ENCODE measurements at regions not wholly inside any gene's neighbourhood (a gene's known extent, or its start where the extent isn't known, plus 50 kb on each side); places are given as distances from the start of the nearest gene placed in this dataset.
"Not testable (repeated sequence)": the region's sequence is repeated elsewhere in the genome, so short reads cannot be mapped to it uniquely, and the experiment has no call there.

GRCh38 chr15:98085003-98085639, 124.6 kb downstream of the ARRDC4 start:
- intact Hi-C loops (cut with micrococcal nuclease), result loop anchor here (1.0 kb wide), 2 partner anchors 93 to 176 kb away; no protein-coding TSS in a partner anchor

DNA sequence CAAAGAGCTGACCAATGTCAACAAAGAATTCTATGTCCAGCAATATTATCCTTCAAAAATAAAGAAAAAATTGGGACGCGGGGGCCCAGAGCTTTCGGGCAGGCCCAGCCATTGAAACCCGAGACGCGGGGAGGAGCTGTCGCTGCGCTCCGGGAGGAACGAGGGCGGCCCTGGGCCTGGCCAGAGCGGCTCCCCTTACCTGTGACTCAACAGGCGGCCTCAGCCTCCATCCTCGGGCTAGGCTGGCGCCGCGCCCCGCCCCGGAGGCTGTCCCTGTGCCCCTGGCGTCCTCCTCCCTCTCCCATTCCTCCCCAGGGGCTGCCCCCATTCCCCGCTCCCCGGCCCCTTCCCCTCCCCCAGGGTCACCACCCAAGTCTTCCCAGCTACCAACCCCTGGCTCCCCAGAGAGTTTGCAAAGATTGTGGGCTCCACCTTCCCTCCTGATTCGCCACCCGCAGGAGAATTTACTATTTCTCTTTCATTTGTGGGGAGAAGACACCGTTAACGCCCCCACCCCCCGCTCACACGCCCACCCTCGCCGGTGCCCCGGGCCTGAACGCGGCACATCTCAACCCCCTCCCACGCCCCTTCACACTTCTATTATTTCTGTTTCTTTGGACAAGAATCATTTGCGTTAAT, 127.9 kb downstream of the ARRDC4 start:
- intact Hi-C loops (cut with micrococcal nuclease), result not testable (repeated sequence)

DNA sequence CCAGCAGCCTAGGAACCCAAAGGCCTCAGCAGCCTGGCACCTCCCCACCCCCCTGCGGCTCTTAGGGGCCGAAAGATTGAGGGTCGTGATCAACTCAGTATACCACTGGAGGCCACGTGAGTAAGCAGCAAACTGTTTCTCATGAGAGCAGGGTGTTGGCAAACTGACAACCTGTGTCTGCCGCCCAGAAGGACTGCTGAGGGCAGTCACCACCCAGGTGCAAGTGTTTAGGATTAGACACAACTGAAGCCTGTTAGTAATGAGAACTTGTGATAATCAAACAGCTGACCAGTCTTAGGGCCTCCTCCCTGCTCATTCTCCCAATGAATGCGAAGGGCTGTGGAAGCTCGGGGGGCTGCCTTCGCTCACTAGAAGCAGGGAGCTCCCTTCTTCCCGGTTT, 128.8 kb downstream of the ARRDC4 start:
- intact Hi-C loops (cut with micrococcal nuclease), result not testable (repeated sequence)

GRCh38 chr15:98097986-98098385, 137.5 kb downstream of the ARRDC4 start:
- intact Hi-C loops (cut with micrococcal nuclease), result not testable (repeated sequence)

DNA sequence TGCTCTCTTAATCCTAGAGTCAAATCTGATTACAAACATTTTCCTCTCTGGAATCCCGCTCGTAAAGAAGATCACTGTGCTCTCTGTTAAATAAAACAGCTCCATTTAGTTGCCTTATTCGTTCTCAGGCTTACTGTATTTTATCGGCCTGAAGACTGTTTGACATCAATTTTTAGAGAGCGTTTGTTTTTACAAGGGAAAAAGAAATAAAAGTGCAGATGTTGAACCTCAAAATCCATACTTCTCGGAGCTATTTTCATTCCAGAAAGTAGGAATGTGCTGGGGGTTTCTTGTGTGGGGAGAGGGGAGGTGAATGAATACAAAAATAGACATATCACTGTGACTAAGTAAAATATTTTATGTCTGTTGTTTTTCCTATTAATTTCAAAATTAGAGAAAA, 140.1 kb downstream of the ARRDC4 start:
- intact Hi-C loops (cut with micrococcal nuclease), result not testable (repeated sequence)

DNA sequence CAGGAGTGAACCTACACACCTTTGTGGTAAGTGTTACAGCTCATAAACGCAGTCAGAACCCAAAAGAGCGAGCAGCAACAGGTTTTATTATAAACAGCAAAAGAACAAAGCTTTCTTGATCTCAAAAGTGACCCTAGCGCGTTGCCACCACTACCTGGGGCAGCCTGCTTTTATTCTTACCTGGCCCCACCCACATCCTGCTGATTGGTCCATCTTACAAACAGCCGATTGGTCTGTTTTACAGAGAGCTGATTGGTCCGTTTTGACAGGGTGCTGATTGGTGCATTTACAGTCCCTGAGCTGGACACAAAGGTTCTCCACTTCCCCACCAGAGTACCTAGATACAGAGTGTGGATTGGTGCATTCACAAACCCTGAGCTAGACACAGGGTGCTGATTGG, 143.1 kb downstream of the ARRDC4 start:
- intact Hi-C loops (cut with micrococcal nuclease), result no loop called here

DNA sequence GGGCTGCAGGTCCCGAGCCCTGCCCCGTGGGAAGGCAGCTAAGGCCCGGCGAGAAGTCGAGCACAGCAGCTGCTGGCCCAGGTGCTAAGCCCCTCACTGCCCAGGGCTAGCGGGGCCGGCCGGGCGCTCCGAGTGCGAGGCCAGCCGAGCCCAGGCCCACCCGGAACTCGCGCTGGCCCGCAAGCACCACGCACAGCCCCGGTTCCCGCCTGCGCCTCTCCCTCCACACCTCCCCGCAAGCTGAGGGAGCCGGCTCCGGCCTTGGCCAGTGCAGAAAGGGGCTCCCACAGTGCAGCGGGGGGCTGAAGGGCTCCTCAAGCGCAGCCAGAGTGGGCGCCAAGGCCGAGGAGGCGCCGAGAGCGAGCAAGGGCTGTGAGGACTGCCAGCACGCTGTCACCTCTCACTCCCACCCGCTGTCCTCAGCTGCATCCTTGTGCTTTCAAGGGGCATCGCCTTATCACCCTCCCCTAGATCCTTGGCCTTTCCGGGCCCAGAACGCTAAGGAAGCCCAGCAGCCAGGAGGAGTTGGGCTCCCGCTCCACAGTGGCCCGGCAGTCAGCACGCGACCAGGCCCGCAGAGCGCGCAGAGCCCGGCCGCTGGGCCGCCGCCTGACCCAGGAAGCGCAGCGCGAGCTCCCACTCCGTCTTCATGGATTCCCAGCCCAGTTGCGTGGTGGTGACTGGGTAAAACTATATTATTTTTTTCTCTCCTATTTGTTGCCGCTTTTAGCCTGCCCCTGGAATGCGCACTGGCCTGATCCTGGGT, 144.1 kb downstream of the ARRDC4 start:
- intact Hi-C loops (cut with micrococcal nuclease), result not testable (repeated sequence)

DNA sequence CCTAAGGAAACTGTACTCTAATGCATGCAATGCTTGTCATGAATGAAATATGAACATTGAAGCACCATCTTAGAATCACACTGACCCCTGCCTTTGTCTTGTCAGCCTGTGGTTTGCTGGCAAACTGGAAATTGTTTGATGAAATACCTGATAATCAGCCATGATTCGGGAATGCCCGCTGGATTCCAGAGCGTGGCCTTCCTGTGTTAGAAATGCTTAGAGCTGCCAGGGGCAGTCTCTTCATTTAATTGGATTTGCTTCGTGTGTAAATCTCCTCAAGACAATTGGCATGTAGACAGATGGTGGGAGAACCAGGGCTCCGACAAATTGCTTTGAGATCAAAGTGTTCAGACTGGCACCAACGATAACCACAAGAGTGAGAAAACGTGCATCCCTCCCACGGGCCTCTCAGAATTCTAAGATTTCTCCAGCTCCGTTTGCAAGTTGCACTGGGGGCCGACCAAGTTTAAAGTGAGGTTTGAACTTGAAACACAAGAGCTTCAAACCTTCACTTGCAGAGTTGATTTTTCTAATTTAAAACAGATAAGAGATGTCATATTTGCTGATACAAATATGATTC, 146.2 kb downstream of the ARRDC4 start:
- intact Hi-C loops (cut with micrococcal nuclease), result not testable (repeated sequence)

DNA sequence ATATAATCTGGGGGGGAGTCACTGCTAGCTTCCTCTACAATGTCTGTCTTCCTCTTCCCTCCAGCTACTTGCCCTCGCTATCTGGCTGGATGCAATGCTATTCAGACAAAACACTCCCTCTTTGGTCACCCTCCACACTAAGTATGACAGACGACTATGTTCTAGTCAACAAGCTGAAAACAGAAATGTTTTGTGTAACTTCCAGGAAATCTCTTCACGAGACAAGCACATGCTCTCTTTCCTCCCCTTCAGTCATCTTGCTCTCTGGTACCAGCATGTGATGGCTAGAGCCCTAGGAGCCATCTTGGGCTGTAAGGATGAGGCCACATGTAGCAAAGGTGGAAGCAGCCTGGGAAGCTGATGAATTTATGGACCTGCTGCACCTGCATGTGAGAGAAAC, 151.3 kb downstream of the ARRDC4 start:
- intact Hi-C loops (cut with micrococcal nuclease), result no loop called here

GRCh38 chr15:98113327-98113726, 152.8 kb downstream of the ARRDC4 start:
- intact Hi-C loops (cut with micrococcal nuclease), result no loop called here

DNA sequence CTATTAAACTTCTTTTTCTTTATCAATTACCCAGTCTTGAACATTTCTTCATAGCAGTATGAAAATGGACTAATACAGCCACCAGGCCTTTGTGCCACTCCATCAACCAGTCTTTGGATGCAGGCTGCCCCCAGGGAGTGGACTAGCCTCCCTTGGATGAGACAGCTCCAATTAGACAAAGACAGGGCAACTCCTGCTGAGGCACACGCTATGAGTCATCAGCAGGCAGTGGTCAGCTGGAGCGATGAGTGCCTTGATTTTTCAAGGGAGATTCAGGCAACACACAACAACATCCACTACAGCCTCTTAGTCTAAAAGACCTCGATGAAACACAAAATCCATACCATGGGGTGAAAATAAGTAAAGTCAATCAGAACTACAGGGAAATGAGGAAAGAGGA, 160.1 kb downstream of the ARRDC4 start:
- intact Hi-C loops (cut with micrococcal nuclease), result no loop called here

DNA sequence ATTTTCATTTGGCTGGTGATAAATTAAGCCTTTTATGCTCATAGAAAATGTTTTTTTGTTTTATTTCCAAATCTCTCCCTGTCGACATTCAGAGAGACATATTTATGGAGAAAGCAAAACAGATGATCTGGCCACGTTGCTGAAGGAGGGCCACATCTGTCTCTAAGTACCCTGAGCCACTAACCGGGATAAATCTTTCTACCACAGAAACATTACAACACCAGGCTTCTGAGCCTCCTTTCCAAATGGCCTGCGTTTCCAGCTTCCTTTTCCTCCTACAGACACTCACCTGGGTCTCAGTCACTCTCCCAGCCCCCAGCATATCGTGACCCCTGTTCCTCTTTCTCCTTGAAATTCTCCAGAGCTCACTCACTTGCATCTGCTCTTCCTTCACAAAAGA, 161.0 kb downstream of the ARRDC4 start:
- intact Hi-C loops (cut with micrococcal nuclease), result no loop called here

DNA sequence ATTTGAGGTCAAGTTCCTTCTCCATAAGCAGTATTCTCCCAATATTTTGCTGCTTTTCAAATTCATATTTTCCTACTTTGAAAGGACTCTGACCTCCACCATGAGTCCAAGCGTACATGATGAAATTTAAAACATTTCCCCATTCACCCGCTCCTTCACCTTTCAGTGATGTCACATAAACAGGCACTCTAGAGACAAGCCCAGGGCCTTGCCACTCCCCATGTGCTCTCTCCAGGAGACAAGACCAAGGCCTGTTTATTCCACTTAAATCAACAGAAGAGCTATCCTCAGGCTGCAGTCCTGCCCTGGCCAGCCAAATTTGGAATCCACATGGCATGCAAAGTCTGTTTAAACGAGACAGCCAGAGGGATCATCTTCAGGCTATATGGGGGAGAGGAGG, 161.5 kb downstream of the ARRDC4 start:
- intact Hi-C loops (cut with micrococcal nuclease), result no loop called here

GRCh38 chr15:98123297-98123696, 162.8 kb downstream of the ARRDC4 start:
- intact Hi-C loops (cut with micrococcal nuclease), result no loop called here

- intact Hi-C loops (cut with micrococcal nuclease), result no loop called here
Measured at GRCh38 chr15:98123834-98124233, 163.3 kb downstream of the ARRDC4 start.

GRCh38 chr15:98124581-98124980, 164.1 kb downstream of the ARRDC4 start:
- intact Hi-C loops (cut with micrococcal nuclease), result no loop called here

- intact Hi-C loops (cut with micrococcal nuclease), result no loop called here
Measured at GRCh38 chr15:98126326-98127085, 166.0 kb downstream of the ARRDC4 start.

DNA sequence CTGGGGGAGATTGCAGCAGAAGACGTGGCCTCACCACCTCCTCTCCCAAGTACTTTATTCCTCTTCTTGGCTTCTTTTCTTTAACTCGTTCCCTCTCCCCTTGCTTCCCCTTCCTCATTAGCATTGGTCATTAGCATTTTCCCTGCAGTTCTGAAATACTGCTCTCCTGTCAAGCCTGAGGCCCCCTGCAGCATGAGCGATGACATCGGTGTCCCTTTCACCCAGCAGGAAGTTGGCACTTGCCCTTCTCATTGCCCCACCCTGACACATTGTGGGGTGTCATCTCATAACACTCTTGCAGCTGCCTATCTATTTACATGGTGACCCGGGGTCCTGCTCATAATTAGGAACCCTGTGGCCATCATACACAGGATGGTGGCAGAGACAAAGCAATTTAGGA, 167.1 kb downstream of the ARRDC4 start:
- intact Hi-C loops (cut with micrococcal nuclease), result no loop called here

- intact Hi-C loops (cut with micrococcal nuclease), result no loop called here
Measured at GRCh38 chr15:98131924-98132323, 171.4 kb downstream of the ARRDC4 start.

GRCh38 chr15:98134905-98135304, 174.4 kb downstream of the ARRDC4 start:
- intact Hi-C loops (cut with micrococcal nuclease), result no loop called here

DNA sequence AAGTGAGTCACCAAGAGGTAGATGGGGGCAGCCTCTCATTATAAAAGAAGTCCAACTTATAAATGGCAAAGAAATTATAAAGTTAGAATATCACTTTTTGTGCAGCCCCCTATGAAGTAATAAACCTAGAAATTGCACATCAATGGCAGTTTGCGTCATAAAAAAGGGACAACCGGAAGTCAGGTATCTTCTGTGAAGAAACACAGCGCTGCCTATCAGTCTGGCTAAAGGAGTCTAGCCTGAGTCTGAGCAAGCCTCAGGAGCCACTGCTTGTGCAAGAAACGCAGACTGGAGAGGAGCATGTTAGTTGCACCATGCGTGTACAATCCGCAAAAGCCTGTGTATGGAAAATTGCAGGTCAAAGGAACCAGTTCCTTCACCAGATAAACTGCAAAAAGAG, 178.4 kb downstream of the ARRDC4 start:
- intact Hi-C loops (cut with micrococcal nuclease), result loop anchor here (1.0 kb wide), 1 partner anchor 21 kb away; no protein-coding TSS in a partner anchor
